Fibroblast of lung (primary cell): ENCODE measurements at regions not wholly inside any gene's neighbourhood (a gene's known extent, or its start where the extent isn't known, plus 50 kb on each side); places are given as distances from the start of the nearest gene placed in this dataset.
"Not testable (repeated sequence)": the region's sequence is repeated elsewhere in the genome, so short reads cannot be mapped to it uniquely, and the experiment has no call there.

Experiments used
- DNase-seq, 2 donors: peaks; one replicate each; pipeline versions ENCODE4 v3.0.0 to v3.0.0-alpha.2; 2010; ENCODE audit warnings: low read depth in 2 of 2
- H2AFZ ChIP-seq: 2 replicates; pipeline ENCODE4 v1.5.1; 2012; ENCODE audit warnings: low read length, control low read depth, inconsistent platforms
- H3K27ac ChIP-seq: 2 replicates; pipeline ENCODE4 v1.5.1; 2011; ENCODE audit warnings: low read length, control low read depth; ENCODE audit not compliant: insufficient read depth
- H3K27me3 ChIP-seq: 2 replicates; pipeline ENCODE4 v1.5.1; 2011; ENCODE audit warnings: mild to moderate bottlenecking, low read length; ENCODE audit not compliant: control insufficient read depth, insufficient read depth
- H3K36me3 ChIP-seq: 2 replicates; pipeline ENCODE4 v1.5.1; 2011; ENCODE audit warnings: low read length; ENCODE audit not compliant: control insufficient read depth, insufficient read depth
- H3K4me1 ChIP-seq: 2 replicates; pipeline ENCODE4 v1.5.1; 2011; ENCODE audit warnings: low read length; ENCODE audit not compliant: control insufficient read depth, insufficient read depth; ENCODE audit errors: extremely low read depth
- H3K4me2 ChIP-seq: 2 replicates; pipeline ENCODE4 v1.5.1; 2011; ENCODE audit warnings: low read length, control low read depth; ENCODE audit not compliant: insufficient read depth; ENCODE audit errors: extremely low read depth
- H3K4me3 ChIP-seq, 4 experiments: fragments of 200-600 bp in 1 of 4; sonication (generic) in 1 of 4; replicated peaks in 1 of 4; 2 replicates each; pipeline ENCODE4 v1.5.1; 2011 to 2016; ENCODE audit warnings: low read length in 4 of 4, low read depth in 3 of 4, mild to moderate bottlenecking in 3 of 4, control low read depth in 2 of 4, inconsistent platforms in 1 of 4, mixed read lengths in 1 of 4; ENCODE audit not compliant: insufficient read depth in 1 of 4; ENCODE audit errors: control extremely low read depth in 1 of 4
- H3K79me2 ChIP-seq: 2 replicates; pipeline ENCODE4 v1.5.1; 2012; ENCODE audit warnings: mild to moderate bottlenecking, low read length, inconsistent platforms; ENCODE audit not compliant: control insufficient read depth, insufficient read depth
- H3K9ac ChIP-seq: 2 replicates; pipeline ENCODE4 v1.5.1; 2011; ENCODE audit warnings: mild to moderate bottlenecking, low read length, control low read depth; ENCODE audit not compliant: insufficient read depth
- H3K9me3 ChIP-seq: 2 replicates; pipeline ENCODE4 v1.5.1; 2012; ENCODE audit warnings: low read depth, low read length; ENCODE audit not compliant: control insufficient read depth, insufficient read depth
- H4K20me1 ChIP-seq: 2 replicates; pipeline ENCODE4 v1.5.1; 2011; ENCODE audit warnings: low read length; ENCODE audit not compliant: control insufficient read depth, insufficient read depth; ENCODE audit errors: extremely low read depth
- CTCF ChIP-seq, 2 donors: IDR thresholded peaks in 1 of 2; conservative IDR thresholded peaks in 1 of 2; 1 replicate in 1 of 2; 2 replicates in 1 of 2; pipeline ENCODE4 v1.5.1; 2011 to 2012; ENCODE audit warnings: low read length in 2 of 2, control low read depth in 1 of 2, inconsistent platforms in 1 of 2, low read depth in 1 of 2, mild to moderate bottlenecking in 1 of 2
- EZH2 ChIP-seq: IDR thresholded peaks from 2 replicates; pipeline ENCODE4 v1.5.1; 2012; ENCODE audit warnings: low read length, control low read depth, mild to moderate bottlenecking; ENCODE audit errors: missing control alignments

GRCh38 chr13:90502762-90503161, 844.7 kb upstream of the MIR17HG start:
- H3K9ac ChIP-seq, result no peak overlapping the region
- H3K4me1 ChIP-seq, result no peaks in the 10 kb centered on the region
- H2AFZ ChIP-seq, result no peak overlapping the region
- H3K79me2 ChIP-seq, result no peaks in the 10 kb centered on the region
- no peak for DNase-seq
- no peak overlapping the region for H3K4me3 ChIP-seq
- H3K27ac ChIP-seq, result no peak overlapping the region
- no peaks in the 10 kb centered on the region for H3K9me3 ChIP-seq
- no peaks in the 10 kb centered on the region for H3K27me3 ChIP-seq
- no peaks in the 10 kb centered on the region for H3K36me3 ChIP-seq
- no peaks in the 10 kb centered on the region for H4K20me1 ChIP-seq
- TF ChIP-seq EZH2 (no peak), CTCF (conservative IDR thresholded peaks at IDR 0.05 in 1 of 2, IDR thresholded peaks at IDR 0.05 in 1 of 2; ENCODE audit: low read depth in 1 of 2, low read length in 2 of 2) (no peak)
- no peak overlapping the region for H3K4me2 ChIP-seq

GRCh38 chr13:90510319-90510718, 837.2 kb upstream of the MIR17HG start:
- Histone ChIP-seq H4K20me1 (no peaks in the 10 kb centered on the region), H3K36me3 (no peaks in the 10 kb centered on the region), H3K79me2 (no peaks in the 10 kb centered on the region), H3K9me3 (no peaks in the 10 kb centered on the region), H3K9ac (no peak overlapping the region), H2AFZ (no peak overlapping the region), H3K4me3 (no peak overlapping the region), H3K27me3 (no peaks in the 10 kb centered on the region), H3K27ac (no peak overlapping the region), H3K4me2 (no peak overlapping the region), H3K4me1 (no peaks in the 10 kb centered on the region)
- no peak for TF ChIP-seq CTCF (conservative IDR thresholded peaks at IDR 0.05 in 1 of 2, IDR thresholded peaks at IDR 0.05 in 1 of 2; ENCODE audit: low read depth in 1 of 2, low read length in 2 of 2)
- peak in 1 of 2 donors; percentile 14 for DNase-seq

- no peaks in the 10 kb centered on the region for H3K79me2 ChIP-seq
- DNase-seq, result no peak
- TF ChIP-seq EZH2 (no peak), CTCF (conservative IDR thresholded peaks at IDR 0.05 in 1 of 2, IDR thresholded peaks at IDR 0.05 in 1 of 2; ENCODE audit: low read depth in 1 of 2, low read length in 2 of 2) (no peak)
- H3K4me3 ChIP-seq, result no peak overlapping the region
- no peak overlapping the region for H3K9ac ChIP-seq
- H3K4me1 ChIP-seq, result no peaks in the 10 kb centered on the region
- no peaks in the 10 kb centered on the region for H3K27me3 ChIP-seq
- H3K9me3 ChIP-seq, result no peaks in the 10 kb centered on the region
- H3K27ac ChIP-seq, result no peak overlapping the region
- H3K4me2 ChIP-seq, result no peak overlapping the region
- H4K20me1 ChIP-seq, result no peaks in the 10 kb centered on the region
- no peak overlapping the region for H2AFZ ChIP-seq
- H3K36me3 ChIP-seq, result no peaks in the 10 kb centered on the region
These were observed 835.6 kb upstream of the MIR17HG start for GRCh38 chr13:90511903-90512302.

- DNase-seq, H4K20me1 ChIP-seq, H2AFZ ChIP-seq, H3K9me3 ChIP-seq, H3K4me2 ChIP-seq, H3K4me1 ChIP-seq, H3K36me3 ChIP-seq, H3K27me3 ChIP-seq, H3K27ac ChIP-seq, H3K4me3 ChIP-seq, H3K79me2 ChIP-seq, H3K9ac ChIP-seq: not testable (repeated sequence)
These were observed 832.8 kb upstream of the MIR17HG start for GRCh38 chr13:90514712-90515111.
